KMS-11 (cell line): ENCODE measurements at regions not wholly inside any gene's neighbourhood (a gene's known extent, or its start where the extent isn't known, plus 50 kb on each side); places are given as distances from the start of the nearest gene placed in this dataset.

Experiments
- H2AFZ ChIP-seq: fragments of 200-600 bp; sonication (generic); 2 replicates; pipeline ENCODE4 v1.6.1; 2016; ENCODE audit warnings: antibody characterized with exemption, mixed run types, low read depth
- H3K27ac ChIP-seq: fragments of 200-600 bp; sonication (generic); 2 replicates; pipeline ENCODE4 v1.6.1; 2016; ENCODE audit warnings: mild to moderate bottlenecking, mixed run types
- H3K27me3 ChIP-seq: fragments of 200-600 bp; sonication (generic); 2 replicates; pipeline ENCODE4 v1.6.1; 2017; ENCODE audit warnings: mild to moderate bottlenecking, low read depth, mixed run types, moderate library complexity; ENCODE audit not compliant: insufficient read depth
- H3K36me3 ChIP-seq: fragments of 200-600 bp; sonication (generic); 2 replicates; pipeline ENCODE4 v1.6.1; 2017; ENCODE audit warnings: mild to moderate bottlenecking, mixed run types; ENCODE audit not compliant: insufficient read depth
- H3K4me1 ChIP-seq: fragments of 200-600 bp; sonication (generic); 2 replicates; pipeline ENCODE4 v1.6.1; 2016; ENCODE audit warnings: mild to moderate bottlenecking, low read depth, mixed run types; ENCODE audit not compliant: poor library complexity, severe bottlenecking
- H3K4me2 ChIP-seq: fragments of 200-600 bp; sonication (generic); 2 replicates; pipeline ENCODE4 v1.7.0; 2016; ENCODE audit warnings: mild to moderate bottlenecking, mixed run types
- H3K4me3 ChIP-seq: fragments of 200-600 bp; sonication (generic); IDR thresholded peaks from 2 replicates; pipeline ENCODE4 v1.6.1; 2017; ENCODE audit warnings: low read depth, low read length, mixed read lengths; ENCODE audit not compliant: insufficient read depth
- H3K79me2 ChIP-seq: fragments of 200-600 bp; sonication (generic); 2 replicates; pipeline ENCODE4 v1.6.1; 2016; ENCODE audit warnings: low read depth, mixed run types; ENCODE audit not compliant: insufficient read depth
- H3K9ac ChIP-seq: fragments of 200-600 bp; sonication (generic); 2 replicates; pipeline ENCODE4 v1.6.1; 2016; ENCODE audit warnings: mild to moderate bottlenecking, mixed run types
- H4K20me1 ChIP-seq: fragments of 200-600 bp; sonication (generic); 2 replicates; pipeline ENCODE4 v1.6.1; 2016; ENCODE audit warnings: mild to moderate bottlenecking, mixed run types; ENCODE audit not compliant: insufficient read depth
- TF ChIP-seq, protein P1 (sequence below): fragments of 200-600 bp; sonication (generic); conservative IDR thresholded peaks from 2 replicates; pipeline ENCODE4 v1.6.1; 2017; ENCODE audit warnings: low read depth, mild to moderate bottlenecking, antibody characterized with exemption, low read length, moderate library complexity, mixed read lengths

DNA sequence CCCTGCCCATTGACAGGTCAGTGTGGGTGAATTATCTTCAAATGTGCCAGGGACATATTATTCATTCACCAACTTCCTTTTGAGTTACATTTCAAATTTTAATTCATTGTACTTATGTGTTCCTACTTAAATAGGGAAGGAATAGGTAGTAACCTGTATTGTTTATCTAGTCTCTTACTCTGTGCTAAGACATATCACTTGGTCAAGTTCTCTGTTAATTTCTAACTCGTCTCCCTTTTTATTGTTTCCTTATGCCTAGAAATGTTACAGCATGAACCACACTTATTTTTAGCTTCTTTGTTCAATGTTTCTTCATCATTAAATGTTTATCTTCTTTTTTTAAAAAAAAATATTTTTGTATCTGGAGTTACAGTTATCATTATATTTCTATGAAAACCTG is 151.9 kb downstream of the HAUS1 start:
- Histone ChIP-seq H3K4me1 (peaks cover 13% of the 10 kb centered on the region), H3K27ac (no peak overlapping the region), H3K9ac (no peak overlapping the region), H3K79me2 (peaks cover 34% of the 10 kb centered on the region), H3K4me3 (no peak overlapping the region), H3K4me2 (no peak overlapping the region), H4K20me1 (no peaks in the 10 kb centered on the region), H3K36me3 (no peaks in the 10 kb centered on the region), H2AFZ (no peak overlapping the region), H3K27me3 (no peaks in the 10 kb centered on the region)
- TF ChIP-seq, protein P1, sequence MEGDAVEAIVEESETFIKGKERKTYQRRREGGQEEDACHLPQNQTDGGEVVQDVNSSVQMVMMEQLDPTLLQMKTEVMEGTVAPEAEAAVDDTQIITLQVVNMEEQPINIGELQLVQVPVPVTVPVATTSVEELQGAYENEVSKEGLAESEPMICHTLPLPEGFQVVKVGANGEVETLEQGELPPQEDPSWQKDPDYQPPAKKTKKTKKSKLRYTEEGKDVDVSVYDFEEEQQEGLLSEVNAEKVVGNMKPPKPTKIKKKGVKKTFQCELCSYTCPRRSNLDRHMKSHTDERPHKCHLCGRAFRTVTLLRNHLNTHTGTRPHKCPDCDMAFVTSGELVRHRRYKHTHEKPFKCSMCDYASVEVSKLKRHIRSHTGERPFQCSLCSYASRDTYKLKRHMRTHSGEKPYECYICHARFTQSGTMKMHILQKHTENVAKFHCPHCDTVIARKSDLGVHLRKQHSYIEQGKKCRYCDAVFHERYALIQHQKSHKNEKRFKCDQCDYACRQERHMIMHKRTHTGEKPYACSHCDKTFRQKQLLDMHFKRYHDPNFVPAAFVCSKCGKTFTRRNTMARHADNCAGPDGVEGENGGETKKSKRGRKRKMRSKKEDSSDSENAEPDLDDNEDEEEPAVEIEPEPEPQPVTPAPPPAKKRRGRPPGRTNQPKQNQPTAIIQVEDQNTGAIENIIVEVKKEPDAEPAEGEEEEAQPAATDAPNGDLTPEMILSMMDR = no peak

DNA sequence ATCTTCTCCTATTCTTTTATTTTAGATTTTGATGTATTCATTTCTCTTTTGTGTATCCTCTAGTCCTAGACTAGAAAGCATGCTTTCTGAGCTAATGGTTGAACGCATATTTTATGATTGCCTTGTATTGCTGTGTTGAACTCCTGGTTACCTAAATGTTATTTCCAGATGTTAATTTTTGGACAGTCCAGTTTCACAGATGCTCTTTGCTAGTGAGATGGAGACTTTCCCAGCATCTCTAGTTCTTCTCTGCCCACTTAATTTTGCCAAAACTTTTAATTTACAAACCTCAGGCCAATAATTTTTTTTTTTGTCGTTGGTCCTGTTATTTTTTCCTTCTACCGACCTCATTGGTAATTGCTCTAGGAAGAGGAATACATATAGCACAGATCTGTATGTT is 153.2 kb downstream of the HAUS1 start:
- TF ChIP-seq, protein P1 = no peak
- H3K4me3 ChIP-seq = no peak overlapping the region
- no peak overlapping the region for H3K9ac ChIP-seq
- peaks cover 6% of the 10 kb centered on the region for H3K4me1 ChIP-seq
- H4K20me1 ChIP-seq = no peaks in the 10 kb centered on the region
- H3K4me2 ChIP-seq = no peak overlapping the region
- H3K27me3 ChIP-seq = no peaks in the 10 kb centered on the region
- H3K79me2 ChIP-seq = peaks cover 21% of the 10 kb centered on the region; the same call in 1 of the 2 replicates
- H2AFZ ChIP-seq = no peak overlapping the region
- H3K27ac ChIP-seq = no peak overlapping the region
- H3K36me3 ChIP-seq = no peaks in the 10 kb centered on the region

DNA sequence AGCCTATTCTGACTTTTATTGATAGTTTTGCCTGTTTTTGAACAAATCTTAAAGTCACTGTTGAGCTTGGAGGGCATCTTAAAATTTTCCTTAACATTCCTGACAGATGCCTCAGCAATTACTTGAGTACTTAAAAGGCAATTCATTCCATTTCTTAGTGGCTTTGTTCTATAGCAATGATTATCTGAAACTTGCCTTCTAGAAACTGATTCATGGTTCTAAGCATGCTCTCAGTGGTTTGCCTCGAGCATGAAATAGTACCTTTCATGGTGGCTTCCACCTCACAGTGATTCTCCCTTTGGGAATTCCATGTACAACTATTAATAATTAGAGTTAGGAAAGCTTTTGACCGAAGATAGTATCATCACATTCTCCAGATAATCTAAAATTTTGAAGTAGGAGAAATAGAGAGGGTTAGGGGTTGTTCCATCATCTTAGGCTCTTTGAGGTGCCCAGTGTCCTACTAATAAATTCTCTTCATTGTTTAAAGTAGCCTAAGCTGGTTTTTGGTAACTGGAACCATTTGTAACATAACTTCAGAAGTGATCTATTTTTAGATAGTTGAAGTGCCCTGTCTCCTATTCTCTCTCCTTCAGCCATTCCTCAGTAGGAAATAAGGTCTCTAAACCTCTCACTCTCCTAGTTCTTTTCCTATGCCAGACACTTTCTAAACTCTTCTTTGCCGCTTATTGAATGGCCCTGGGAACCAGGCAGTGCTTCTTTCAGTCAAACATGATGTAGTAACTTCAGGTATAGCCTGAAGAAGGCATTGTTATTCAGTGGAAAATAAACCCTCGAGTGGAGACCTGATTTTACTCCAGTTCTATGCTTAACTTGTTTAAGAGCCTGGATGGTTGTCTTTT is 156.1 kb downstream of the HAUS1 start:
- no peaks in the 10 kb centered on the region; the same call in 1 of the 2 replicates for H3K36me3 ChIP-seq
- peaks cover 21% of the 10 kb centered on the region; the same call in 1 of the 2 replicates for H3K79me2 ChIP-seq
- H4K20me1 ChIP-seq = no peaks in the 10 kb centered on the region
- H2AFZ ChIP-seq = no peak overlapping the region
- no peaks in the 10 kb centered on the region for H3K27me3 ChIP-seq
- no peak overlapping the region for H3K9ac ChIP-seq
- H3K4me3 ChIP-seq = no peak overlapping the region
- H3K27ac ChIP-seq = no peak overlapping the region
- H3K4me2 ChIP-seq = no peak overlapping the region
- H3K4me1 ChIP-seq = peaks cover 12% of the 10 kb centered on the region
- TF ChIP-seq, protein P1 = no peak

DNA sequence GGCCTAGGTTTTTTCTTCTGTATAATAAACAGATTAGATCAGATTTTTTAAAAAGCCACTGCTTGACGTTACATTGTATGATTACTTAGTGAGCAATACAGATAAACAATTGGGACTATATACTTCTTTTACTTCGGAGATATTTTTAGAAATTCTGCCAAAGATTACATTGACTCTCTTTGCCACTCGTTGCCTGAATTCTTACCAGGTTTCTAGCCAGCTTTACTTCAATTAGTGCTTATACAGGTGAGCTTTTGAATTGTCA is 156.6 kb downstream of the HAUS1 start:
- no peak overlapping the region for H3K4me2 ChIP-seq

More for the DNA sequence above, 156.6 kb downstream of the HAUS1 start:
- H3K4me1 ChIP-seq = peaks cover 17% of the 10 kb centered on the region
- no peak overlapping the region for H3K27ac ChIP-seq
- no peak overlapping the region for H3K9ac ChIP-seq
- H3K36me3 ChIP-seq = no peaks in the 10 kb centered on the region; the same call in 1 of the 2 replicates
- H2AFZ ChIP-seq = no peak overlapping the region
- H3K79me2 ChIP-seq = peaks cover 21% of the 10 kb centered on the region; the same call in 1 of the 2 replicates
- no peaks in the 10 kb centered on the region for H3K27me3 ChIP-seq
- H4K20me1 ChIP-seq = no peaks in the 10 kb centered on the region
- H3K4me3 ChIP-seq = no peak overlapping the region
- TF ChIP-seq, protein P1 = no peak
